Smooth muscle cell (in vitro differentiated cells): ENCODE measurements at regions not wholly inside any gene's neighbourhood (a gene's known extent, or its start where the extent isn't known, plus 50 kb on each side); places are given as distances from the start of the nearest gene placed in this dataset.
"Not testable (repeated sequence)": the region's sequence is repeated elsewhere in the genome, so short reads cannot be mapped to it uniquely, and the experiment has no call there.

Source experiments
- DNase-seq: peaks from one replicate; lab custom pipeline; 2025; ENCODE audit not compliant: unreplicated experiment; lab: John Stamatoyannopoulos, UW
- H2AFZ ChIP-seq: fragments of 200-600 bp; sonication (generic); 2 replicates; pipeline ENCODE4 v1.6.0; 2016; ENCODE audit warnings: antibody characterized with exemption, low read depth, mild to moderate bottlenecking
- H3F3A ChIP-seq: fragments of 200-600 bp; sonication (generic); 2 replicates; pipeline ENCODE4 v1.6.0; 2017; ENCODE audit warnings: antibody characterized with exemption, low read depth
- H3K27ac ChIP-seq: fragments of 200-600 bp; sonication (generic); 2 replicates; pipeline ENCODE4 v1.5.1; 2016; ENCODE audit warnings: low read depth, mild to moderate bottlenecking
- H3K27me3 ChIP-seq: fragments of 200-600 bp; sonication (generic); 2 replicates; pipeline ENCODE4 v1.6.1; 2016; ENCODE audit warnings: low read depth, mild to moderate bottlenecking
- H3K36me3 ChIP-seq: fragments of 200-600 bp; sonication (generic); 2 replicates; pipeline ENCODE4 v1.5.1; 2016; ENCODE audit warnings: low read depth
- H3K4me1 ChIP-seq: fragments of 200-600 bp; sonication (generic); 2 replicates; pipeline ENCODE4 v1.5.1; 2016; ENCODE audit warnings: low read depth
- H3K4me2 ChIP-seq: fragments of 200-600 bp; sonication (generic); 2 replicates; pipeline ENCODE4 v1.6.0; 2016; ENCODE audit warnings: mild to moderate bottlenecking
- H3K4me3 ChIP-seq: fragments of 200-600 bp; sonication (generic); 2 replicates; pipeline ENCODE4 v1.5.1; 2016; ENCODE audit warnings: mild to moderate bottlenecking
- H3K79me2 ChIP-seq: fragments of 200-600 bp; sonication (generic); 2 replicates; pipeline ENCODE4 v1.6.0; 2016; ENCODE audit warnings: low read depth, mild to moderate bottlenecking
- H3K9ac ChIP-seq: fragments of 200-600 bp; sonication (generic); 2 replicates; pipeline ENCODE4 v1.6.0; 2016; ENCODE audit warnings: low read depth
- H3K9me3 ChIP-seq: fragments of 200-600 bp; sonication (generic); replicated peaks from 2 replicates; pipeline ENCODE4 v1.5.1; 2016; ENCODE audit warnings: low read depth
- H4K20me1 ChIP-seq: fragments of 200-600 bp; sonication (generic); 2 replicates; pipeline ENCODE4 v1.6.0; 2016; ENCODE audit warnings: low read depth
- CTCF ChIP-seq: fragments of 200-600 bp; sonication (generic); IDR thresholded peaks from 2 replicates; pipeline ENCODE4 v1.5.1; 2017; ENCODE audit warnings: borderline replicate concordance, mild to moderate bottlenecking, antibody characterized with exemption; ENCODE audit not compliant: insufficient read depth, poor library complexity, severe bottlenecking
- WGBS: methylation state at CpG from one replicate; pipeline ENCODE4 v1.1.7; 2016; ENCODE audit warnings: low lambda C conversion rate; 5-methylcytosine and 5-hydroxymethylcytosine counted together

- H3K4me1 ChIP-seq, result no peaks in the 10 kb centered on the region
- H3K79me2 ChIP-seq, result no peaks in the 10 kb centered on the region
- WGBS, result 65% methylated on average over 6 of the region's 6 CpGs
- no peak overlapping the region for H3K27ac ChIP-seq
- no peak for TF ChIP-seq CTCF
- H4K20me1 ChIP-seq, result no peaks in the 10 kb centered on the region
- H3F3A ChIP-seq, result no peaks in the 10 kb centered on the region
- no peaks in the 10 kb centered on the region for H3K27me3 ChIP-seq
- H3K4me3 ChIP-seq, result no peak overlapping the region
- no peak overlapping the region for H2AFZ ChIP-seq
- no peaks in the 10 kb centered on the region for H3K36me3 ChIP-seq
- no peak overlapping the region for H3K4me2 ChIP-seq
- no peaks in the 10 kb centered on the region for H3K9me3 ChIP-seq
- H3K9ac ChIP-seq, result no peak overlapping the region
- DNase-seq, result no peak
Measured at GRCh38 chrX:30997411-30997810, 74.4 kb downstream of the FTHL17 start.

- TF ChIP-seq CTCF, result no peak
- H3K9ac ChIP-seq, result no peak overlapping the region
- no peak overlapping the region for H3K4me3 ChIP-seq
- H3K27me3 ChIP-seq, result no peaks in the 10 kb centered on the region
- DNase-seq, result no peak
- no peak overlapping the region for H3K27ac ChIP-seq
- H4K20me1 ChIP-seq, result no peaks in the 10 kb centered on the region
- 76% methylated on average over 3 of the region's 3 CpGs for WGBS
- no peaks in the 10 kb centered on the region for H3K4me1 ChIP-seq
- no peak overlapping the region for H3K4me2 ChIP-seq
- H3K36me3 ChIP-seq, result no peaks in the 10 kb centered on the region
- no peaks in the 10 kb centered on the region for H3F3A ChIP-seq
- no peak overlapping the region for H2AFZ ChIP-seq
- no peaks in the 10 kb centered on the region for H3K79me2 ChIP-seq
- H3K9me3 ChIP-seq, result no peaks in the 10 kb centered on the region
Measured at GRCh38 chrX:30995705-30996104, 76.1 kb downstream of the FTHL17 start.

GRCh38 chrX:30995060-30995700 is 76.7 kb downstream of the FTHL17 start:
- H3K9me3 ChIP-seq, result no peaks in the 10 kb centered on the region
- H3K79me2 ChIP-seq, result no peaks in the 10 kb centered on the region
- H3K36me3 ChIP-seq, result no peaks in the 10 kb centered on the region
- H3K4me3 ChIP-seq, result no peak overlapping the region
- no peak overlapping the region for H2AFZ ChIP-seq
- 53% methylated on average over 1 of the region's 1 CpG for WGBS
- DNase-seq, result no peak
- no peak overlapping the region for H3K27ac ChIP-seq
- H3F3A ChIP-seq, result no peaks in the 10 kb centered on the region
- H4K20me1 ChIP-seq, result no peaks in the 10 kb centered on the region
- H3K4me1 ChIP-seq, result no peaks in the 10 kb centered on the region
- no peak for TF ChIP-seq CTCF
- H3K27me3 ChIP-seq, result no peaks in the 10 kb centered on the region
- no peak overlapping the region for H3K4me2 ChIP-seq
- no peak overlapping the region for H3K9ac ChIP-seq

- H3K36me3 ChIP-seq, H3K27me3 ChIP-seq, H3F3A ChIP-seq, H3K27ac ChIP-seq, H2AFZ ChIP-seq, H3K79me2 ChIP-seq, H3K4me2 ChIP-seq, H3K9ac ChIP-seq, H4K20me1 ChIP-seq, H3K9me3 ChIP-seq, H3K4me3 ChIP-seq, DNase-seq, H3K4me1 ChIP-seq: not testable (repeated sequence)
- WGBS, result 94% methylated on average over 1 of the region's 1 CpG
Measured at GRCh38 chrX:30994018-30994417, 77.8 kb downstream of the FTHL17 start.
